Spleen (tissue), 11 donors: ENCODE measurements at regions not wholly inside any gene's neighbourhood (a gene's known extent, or its start where the extent isn't known, plus 50 kb on each side); places are given as distances from the start of the nearest gene placed in this dataset.
"Not testable (repeated sequence)": the region's sequence is repeated elsewhere in the genome, so short reads cannot be mapped to it uniquely, and the experiment has no call there.

ENCODE experiments used
- DNase-seq: peaks from one replicate; pipeline ENCODE4 v3.0.0-alpha.2; 2020
- H3K27ac ChIP-seq, 8 donors: fragments of 200-600 bp; sonication (generic) in 7 of 8; 1 replicate in 4 of 8; 2 replicates in 4 of 8; pipeline versions ENCODE4 v1.5.0 to v1.8.0; 2016 to 2021; ENCODE audit warnings: inconsistent platforms in 4 of 8, mild to moderate bottlenecking in 4 of 8, moderate library complexity in 1 of 8
- H3K27me3 ChIP-seq, 7 donors: fragments of 200-600 bp; sonication (generic) in 6 of 7; replicated peaks in 1 of 7; 1 replicate in 4 of 7; 2 replicates in 3 of 7; pipeline versions ENCODE4 v1.5.0 to v1.8.0; 2016 to 2021; ENCODE audit warnings: inconsistent platforms in 3 of 7, mild to moderate bottlenecking in 1 of 7
- H3K36me3 ChIP-seq, 6 donors: fragments of 200-600 bp; sonication (generic) in 5 of 6; 1 replicate in 4 of 6; 2 replicates in 2 of 6; pipeline versions ENCODE4 v1.5.0 to v1.8.0; 2016 to 2021; ENCODE audit warnings: inconsistent platforms in 2 of 6
- H3K4me1 ChIP-seq, 6 donors: fragments of 200-600 bp; sonication (generic) in 5 of 6; 1 replicate in 3 of 6; 2 replicates in 3 of 6; pipeline versions ENCODE4 v1.5.0 to v1.8.0; 2016 to 2021; ENCODE audit warnings: inconsistent platforms in 3 of 6
- H3K4me3 ChIP-seq, 8 donors: fragments of 200-600 bp; sonication (generic) in 7 of 8; 1 replicate in 4 of 8; 2 replicates in 4 of 8; pipeline versions ENCODE4 v1.5.0 to v1.8.0; 2016 to 2021; ENCODE audit warnings: inconsistent platforms in 4 of 8, mild to moderate bottlenecking in 4 of 8, moderate library complexity in 2 of 8
- H3K9me3 ChIP-seq, 8 donors: fragments of 200-600 bp; sonication (generic) in 7 of 8; 1 replicate in 4 of 8; 2 replicates in 4 of 8; pipeline versions ENCODE4 v1.5.0 to v1.8.0; 2016 to 2021; ENCODE audit warnings: inconsistent platforms in 4 of 8
- CTCF ChIP-seq, 11 experiments: fragments of 200-600 bp in 7 of 11; fragments of 450-650 bp in 4 of 11; sonication (generic) in 4 of 11; IDR thresholded peaks in 8 of 11; conservative IDR thresholded peaks in 3 of 11; 1 replicate in 7 of 11; 2 replicates in 4 of 11; pipeline versions ENCODE4 v1.4.0 to v1.8.0; 2016 to 2021; ENCODE audit warnings: antibody characterized with exemption in 11 of 11, inconsistent platforms in 4 of 11, mild to moderate bottlenecking in 1 of 11
- POLR2A ChIP-seq, 3 donors: fragments of 450-650 bp; IDR thresholded peaks; one replicate each; pipeline ENCODE4 v1.5.1; 2017; ENCODE audit warnings: antibody characterized with exemption in 3 of 3, mild to moderate bottlenecking in 1 of 3
- POLR2AphosphoS5 ChIP-seq, 3 donors: sonication (generic); formaldehyde crosslinking; IDR thresholded peaks; one replicate each; pipeline ENCODE4 v1.5.1; 2017; ENCODE audit warnings: antibody characterized with exemption in 3 of 3
- WGBS, 5 donors: extraction: QIAGEN DNeasy Blood & Tissue Kit in 3 of 5; methylation state at CpG; one replicate each; pipeline versions ENCODE4 v1.1.5 to v1.1.7; 2013 to 2018; 5-methylcytosine and 5-hydroxymethylcytosine counted together
- intact Hi-C: fragments of 100-400 bp; cut with DNase I; formaldehyde crosslinking; loops from one replicate; pipeline ENCODE4 v1.15.0; 2023; ENCODE audit warnings: low total_unique reads
- donor health status: healthy with polysubstance abuse.
- donor health status: DM: no; HTN: no; CAD: no; lungs with moderate emphysema.
- donor health status: DM: no; HTN: no; CAD: no.
- donor health status: Bipolar disorder and iron deficiency.
- donor health status: healthy.
- donor health status: DM: no; HTN: no; CAD: no.
- donor health status: DM: yes; HTN: yes; CAD: no.

GRCh38 chr16:64346080-64346479 lies 775.8 kb downstream of the CDH11 start:
- WGBS, 5 donors, result 89 to 100% (median 94%) methylated on average over 2 to 4 of the region's 4 CpGs
- no peak overlapping the region for H3K27ac ChIP-seq
- intact Hi-C loops, result no loop called here
- peaks cover 0 to 28% (median 17%) of the 10 kb centered on the region in 8 donors for H3K9me3 ChIP-seq
- H3K4me3 ChIP-seq, result no peak overlapping the region
- peak; percentile 61 for DNase-seq
- no peaks in the 10 kb centered on the region for H3K36me3 ChIP-seq
- H3K4me1 ChIP-seq, result no peaks in the 10 kb centered on the region
- TF ChIP-seq POLR2A (IDR thresholded peaks at IDR 0.05), result no peak
- no peak for TF ChIP-seq POLR2AphosphoS5 (IDR thresholded peaks at IDR 0.05)
- TF ChIP-seq CTCF (IDR thresholded peaks at IDR 0.05 in 8 of 11, conservative IDR thresholded peaks at IDR 0.05 in 3 of 11), result no peak
- no peaks in the 10 kb centered on the region for H3K27me3 ChIP-seq

- no peak overlapping the region for H3K27ac ChIP-seq
- TF ChIP-seq CTCF (IDR thresholded peaks at IDR 0.05 in 8 of 11, conservative IDR thresholded peaks at IDR 0.05 in 3 of 11) (no peak), POLR2AphosphoS5 (IDR thresholded peaks at IDR 0.05) (no peak), POLR2A (IDR thresholded peaks at IDR 0.05) (no peak)
- H3K36me3 ChIP-seq, result no peaks in the 10 kb centered on the region
- H3K4me3 ChIP-seq, result no peak overlapping the region
- H3K27me3 ChIP-seq, result no peaks in the 10 kb centered on the region
- peak; percentile 62 for DNase-seq
- intact Hi-C loops, result no loop called here
- H3K4me1 ChIP-seq, result no peaks in the 10 kb centered on the region
- peaks cover 0 to 35% (median 19%) of the 10 kb centered on the region in 8 donors for H3K9me3 ChIP-seq
- 83 to 90% (median 88%) methylated on average over 6 of the region's 6 CpGs for WGBS, 5 donors
Measured at GRCh38 chr16:64345142-64345541, 776.7 kb downstream of the CDH11 start.

GRCh38 chr16:64343820-64344443 lies 777.9 kb downstream of the CDH11 start:
- H3K36me3 ChIP-seq, H3K4me1 ChIP-seq, H3K27me3 ChIP-seq, intact Hi-C loops, H3K27ac ChIP-seq, H3K4me3 ChIP-seq: not testable (repeated sequence)
- H3K9me3 ChIP-seq, result peaks cover 0 to 42% (median 21%) of the 10 kb centered on the region in 8 donors
- WGBS, 5 donors, result 91 to 95% (median 95%) methylated on average over 30 to 47 of the region's 47 CpGs
- DNase-seq, result peak; percentile 59

- Histone ChIP-seq H3K36me3 (no peaks in the 10 kb centered on the region), H3K4me3 (no peak overlapping the region), H3K27me3 (no peaks in the 10 kb centered on the region), H3K4me1 (no peaks in the 10 kb centered on the region), H3K9me3 (peaks cover 0 to 42% (median 21%) of the 10 kb centered on the region in 8 donors), H3K27ac (no peak overlapping the region)
- TF ChIP-seq CTCF (IDR thresholded peaks at IDR 0.05 in 8 of 11, conservative IDR thresholded peaks at IDR 0.05 in 3 of 11) (no peak), POLR2AphosphoS5 (IDR thresholded peaks at IDR 0.05) (no peak), POLR2A (IDR thresholded peaks at IDR 0.05) (no peak)
- DNase-seq, result no peak
- intact Hi-C loops, result no loop called here
- 74 to 97% (median 94%) methylated on average over 6 to 8 of the region's 8 CpGs for WGBS, 5 donors
Measured at GRCh38 chr16:64343061-64343819, 778.6 kb downstream of the CDH11 start.

GRCh38 chr16:64341336-64341735 lies 780.5 kb downstream of the CDH11 start:
- H3K27me3 ChIP-seq, H3K4me3 ChIP-seq, H3K4me1 ChIP-seq, intact Hi-C loops, H3K36me3 ChIP-seq, H3K27ac ChIP-seq, DNase-seq: not testable (repeated sequence)
- WGBS, 5 donors, result 74 to 95% (median 84%) methylated on average over 1 of the region's 1 CpG
- H3K9me3 ChIP-seq, result peaks cover 0 to 42% (median 21%) of the 10 kb centered on the region in 8 donors
